ENCODE measurements at regions not wholly inside any gene's neighbourhood (a gene's known extent, or its start where the extent isn't known, plus 50 kb on each side); places are given as distances from the start of the nearest gene placed in this dataset.
"Not testable (repeated sequence)": the region's sequence is repeated elsewhere in the genome, so short reads cannot be mapped to it uniquely, and the experiment has no call there.

GRCh38 chr15:54803134-54803808 is 393.5 kb downstream of the RSL24D1 start:
- Histone ChIP-seq H3K27ac (peak overlapping the region in 1 of 2 donors; percentile 63), H3K4me1 (no peaks in the 10 kb centered on the region), H3K9me3 (no peaks in the 10 kb centered on the region), H3K4me3 (no peak overlapping the region), H3K36me3 (no peaks in the 10 kb centered on the region), H3K27me3 (no peaks in the 10 kb centered on the region)
- ATAC-seq, result peak; percentile 68
- DNase-seq, result no peak
- intact Hi-C loops (cut with DNase I), result no loop called here
- no peak for TF ChIP-seq CTCF (IDR thresholded peaks at IDR 0.05)

GRCh38 chr15:54792526-54792925 is 404.2 kb downstream of the RSL24D1 start:
- H3K27ac ChIP-seq, result no peak overlapping the region
- no peak overlapping the region for H3K4me3 ChIP-seq
- intact Hi-C loops (cut with DNase I), result no loop called here
- H3K36me3 ChIP-seq, result no peaks in the 10 kb centered on the region
- no peak for ATAC-seq
- no peaks in the 10 kb centered on the region for H3K4me1 ChIP-seq
- no peak for DNase-seq
- TF ChIP-seq CTCF (IDR thresholded peaks at IDR 0.05), result no peak
- H3K27me3 ChIP-seq, result no peaks in the 10 kb centered on the region
- H3K9me3 ChIP-seq, result no peaks in the 10 kb centered on the region

GRCh38 chr15:54790693-54791092 is 406.0 kb downstream of the RSL24D1 start:
- Histone ChIP-seq H3K4me3 (no peak overlapping the region), H3K27ac (no peak overlapping the region), H3K27me3 (no peaks in the 10 kb centered on the region), H3K4me1 (no peaks in the 10 kb centered on the region), H3K9me3 (no peaks in the 10 kb centered on the region), H3K36me3 (no peaks in the 10 kb centered on the region)
- no peak for DNase-seq
- ATAC-seq, result no peak
- no peak for TF ChIP-seq CTCF (IDR thresholded peaks at IDR 0.05)
- intact Hi-C loops (cut with DNase I), result no loop called here

GRCh38 chr15:54789376-54789775 is 407.4 kb downstream of the RSL24D1 start:
- Histone ChIP-seq H3K4me1 (no peaks in the 10 kb centered on the region), H3K36me3 (no peaks in the 10 kb centered on the region), H3K27me3 (no peaks in the 10 kb centered on the region), H3K4me3 (no peak overlapping the region), H3K9me3 (no peaks in the 10 kb centered on the region), H3K27ac (no peak overlapping the region)
- DNase-seq (no peak), ATAC-seq (no peak)
- intact Hi-C loops (cut with DNase I), result no loop called here
- TF ChIP-seq CTCF (IDR thresholded peaks at IDR 0.05), result no peak

GRCh38 chr15:54781220-54781619 is 415.5 kb downstream of the RSL24D1 start:
- ATAC-seq; intact Hi-C loops (cut with DNase I); H3K27me3 ChIP-seq; H3K4me1 ChIP-seq; H3K9me3 ChIP-seq; H3K4me3 ChIP-seq; H3K27ac ChIP-seq; H3K36me3 ChIP-seq: not testable (repeated sequence)
- peak in 1 of 4 donors; percentile 51 for DNase-seq

- DNase-seq (peak in 2 of 4 donors; percentile 28 to 42), ATAC-seq (no peak)
- TF ChIP-seq CTCF (IDR thresholded peaks at IDR 0.05), result no peak
- no peaks in the 10 kb centered on the region for H3K27me3 ChIP-seq
- H3K9me3 ChIP-seq, result peaks cover 0 to 6% of the 10 kb centered on the region in 2 donors
- intact Hi-C loops (cut with DNase I), result no loop called here
- H3K4me3 ChIP-seq, result no peak overlapping the region
- no peak overlapping the region for H3K27ac ChIP-seq
- H3K36me3 ChIP-seq, result no peaks in the 10 kb centered on the region
- no peaks in the 10 kb centered on the region for H3K4me1 ChIP-seq
Observed at GRCh38 chr15:54779271-54779670, 417.5 kb downstream of the RSL24D1 start.
